ENCODE measurements at regions not wholly inside any gene's neighbourhood (a gene's known extent, or its start where the extent isn't known, plus 50 kb on each side); places are given as distances from the start of the nearest gene placed in this dataset.
"Not testable (repeated sequence)": the region's sequence is repeated elsewhere in the genome, so short reads cannot be mapped to it uniquely, and the experiment has no call there.

DNA sequence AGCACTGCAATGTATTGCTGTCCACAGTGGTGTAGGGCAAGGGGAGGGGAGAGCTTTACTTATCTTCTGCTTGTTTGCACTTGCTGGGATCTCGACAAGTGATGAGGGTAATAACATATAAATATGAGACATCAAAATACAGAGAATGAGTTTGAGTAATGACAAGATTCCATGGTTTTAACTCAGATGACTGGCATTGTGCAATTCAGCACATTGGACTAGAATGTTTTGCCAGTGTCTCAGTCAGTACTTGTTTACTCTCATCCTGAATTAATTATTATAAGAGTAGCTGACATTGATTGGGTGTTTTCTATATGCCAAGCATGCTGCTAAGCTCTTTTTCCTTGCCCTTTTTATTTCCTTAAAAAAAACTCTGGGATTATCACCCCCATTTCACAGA, 306.7 kb upstream of the MMADHC start:
- DNase-seq: no peak

DNA sequence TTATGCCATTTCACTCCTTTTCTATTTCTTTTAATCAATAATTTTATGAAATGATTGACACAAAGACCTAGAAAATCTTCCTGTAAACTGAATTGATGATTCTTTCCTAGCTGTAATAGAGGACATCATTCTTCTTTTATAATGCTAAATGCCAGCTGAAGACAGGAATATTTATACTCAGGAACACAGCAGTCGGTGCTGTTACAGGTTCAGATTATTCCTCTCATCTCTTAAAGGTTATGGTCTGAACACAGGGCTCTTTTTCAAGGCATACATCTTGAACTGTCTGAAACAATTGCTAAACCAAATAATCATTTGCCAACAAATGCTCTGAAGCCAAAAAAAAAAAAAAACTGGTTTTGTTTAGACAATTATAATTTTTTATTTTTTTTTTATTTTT, 305.0 kb upstream of the MMADHC start:
- no peak for DNase-seq

DNA sequence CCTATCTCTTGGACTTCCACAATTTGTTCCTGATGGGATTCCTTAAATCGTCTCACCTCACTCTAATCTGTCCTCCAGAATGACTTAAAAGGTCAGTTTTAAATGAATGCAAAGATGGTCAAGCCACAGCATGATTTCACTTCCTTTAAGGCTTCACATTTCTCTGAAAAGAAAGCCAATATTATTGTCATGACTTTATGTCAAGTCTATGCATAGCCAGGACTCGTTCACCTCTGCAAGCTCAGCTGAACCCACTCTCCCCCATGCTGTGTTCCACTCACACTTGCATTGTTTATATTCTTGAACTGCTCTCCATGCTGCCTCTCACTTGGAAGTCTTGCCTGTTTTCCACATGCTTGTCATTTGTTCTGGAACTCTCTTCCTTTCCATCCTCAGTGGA, 298.4 kb upstream of the MMADHC start:
- no peak for DNase-seq

DNA sequence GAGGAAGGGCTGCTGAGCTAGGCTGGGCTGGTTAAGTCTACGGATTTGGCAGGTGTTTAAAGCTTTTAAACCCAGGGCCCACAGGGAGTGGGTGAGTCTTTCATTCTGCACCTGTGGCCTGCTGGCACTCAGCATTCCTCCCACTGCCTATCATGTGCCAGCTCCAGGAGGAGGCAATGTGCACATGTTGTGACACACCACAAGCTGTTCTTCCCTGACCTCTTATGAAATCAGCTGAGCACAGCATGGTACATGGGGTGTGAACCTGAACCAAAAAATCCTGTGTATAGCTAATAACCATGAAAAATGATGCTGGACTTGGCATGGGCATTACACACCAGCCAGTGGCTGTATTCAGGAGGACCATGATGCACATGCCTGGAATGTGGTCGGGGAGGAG, 297.9 kb upstream of the MMADHC start:
- no peak for DNase-seq

DNA sequence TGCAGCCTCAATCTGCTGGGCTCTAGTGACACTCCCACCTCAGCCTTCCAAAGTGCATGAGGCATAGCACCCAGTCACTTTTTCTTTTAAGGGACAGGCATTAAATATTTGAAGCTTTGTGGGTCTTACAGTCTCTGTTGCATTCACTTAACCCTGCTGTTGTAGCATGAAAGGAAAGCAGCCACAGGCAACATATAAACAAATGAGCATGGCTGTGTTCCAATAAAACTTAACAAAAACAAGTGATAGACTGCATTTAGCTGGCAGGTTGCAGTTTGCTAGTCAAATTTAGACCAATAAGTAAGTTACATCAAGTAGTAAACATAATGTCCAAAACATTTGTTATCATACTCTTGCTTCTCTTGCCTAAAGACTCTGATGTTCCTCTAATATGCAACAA, 297.3 kb upstream of the MMADHC start:
- no peak for DNase-seq

DNA sequence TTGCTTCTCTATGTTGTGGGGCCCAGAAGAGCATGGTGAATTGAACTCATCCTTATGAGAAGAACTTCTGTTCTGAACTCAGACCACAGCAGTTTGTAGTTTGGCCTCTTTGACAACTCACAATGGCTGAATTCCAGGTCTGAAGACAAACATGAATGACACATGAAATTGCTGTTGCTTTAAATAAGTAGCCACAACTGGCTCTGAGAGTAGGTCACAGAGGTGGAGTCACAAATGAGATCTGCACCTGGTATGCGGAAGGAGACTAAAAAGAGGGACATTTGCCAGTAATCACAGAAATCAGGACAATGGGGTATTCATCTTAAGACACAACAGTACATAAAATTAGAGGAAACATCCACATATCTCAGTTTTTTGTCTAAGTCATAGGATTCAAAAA, 290.3 kb upstream of the MMADHC start:
- DNase-seq: no peak

DNA sequence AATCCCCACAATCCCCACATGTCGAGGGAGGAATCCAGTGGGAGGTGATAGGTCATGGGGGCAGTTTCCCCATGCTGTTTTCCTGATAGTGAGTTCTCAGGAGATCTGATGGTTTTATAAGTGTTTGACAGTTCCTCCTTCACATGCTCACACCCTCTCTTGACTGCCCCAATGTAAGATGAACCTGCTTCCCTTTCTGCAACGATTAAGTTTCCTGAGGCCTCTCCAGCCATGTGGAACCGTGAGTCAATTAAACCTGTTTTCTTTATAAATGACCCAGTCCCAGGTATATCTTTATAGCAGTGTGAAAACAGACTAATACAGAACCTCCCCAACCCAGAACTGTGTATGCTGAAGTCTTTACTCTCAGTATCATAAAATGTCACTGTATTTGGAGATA, 289.5 kb upstream of the MMADHC start:
- DNase-seq: no peak

DNA sequence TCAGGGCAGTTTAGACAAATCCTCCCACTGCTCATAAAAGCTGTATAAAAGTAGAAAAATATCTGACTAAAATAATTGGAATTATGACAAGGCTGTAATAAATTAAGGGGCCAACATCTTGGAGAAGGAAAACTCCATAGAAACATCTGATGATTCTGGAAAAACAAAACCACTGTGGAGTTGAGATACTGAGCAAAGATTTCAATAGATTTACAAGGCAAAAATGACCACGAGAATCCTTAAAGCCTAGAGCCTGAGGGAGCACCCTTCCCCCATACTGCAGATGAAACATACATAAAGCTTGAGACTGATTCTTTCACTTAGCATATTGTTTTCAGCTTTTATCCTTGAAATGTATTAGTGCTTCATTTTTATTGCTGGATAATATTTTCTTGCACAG, 286.4 kb upstream of the MMADHC start:
- DNase-seq: no peak

DNA sequence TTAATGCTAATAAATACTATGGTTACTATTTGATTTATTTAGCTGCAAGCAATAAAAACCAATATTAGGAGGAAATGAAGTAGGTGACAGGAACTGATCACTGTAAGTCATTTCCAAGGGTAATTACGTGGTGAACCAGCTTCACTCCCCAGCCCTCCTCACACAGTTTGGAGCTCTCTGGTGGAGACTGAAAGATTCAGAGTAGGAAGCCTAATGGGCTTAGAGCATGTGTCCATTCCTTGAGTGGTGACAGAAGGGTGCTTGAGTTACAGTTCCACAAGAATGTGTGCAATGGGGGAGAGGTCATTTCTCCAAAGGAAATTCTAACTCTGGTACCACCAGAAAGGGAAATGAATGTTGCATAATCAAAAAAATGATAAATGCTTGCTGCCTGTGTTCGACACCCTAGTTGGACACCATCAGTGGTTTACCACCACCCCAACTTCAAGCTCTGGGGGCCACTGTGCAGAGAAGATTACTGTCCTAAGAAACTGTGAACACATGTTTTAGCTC, 285.1 kb upstream of the MMADHC start:
- no peak for DNase-seq

DNA sequence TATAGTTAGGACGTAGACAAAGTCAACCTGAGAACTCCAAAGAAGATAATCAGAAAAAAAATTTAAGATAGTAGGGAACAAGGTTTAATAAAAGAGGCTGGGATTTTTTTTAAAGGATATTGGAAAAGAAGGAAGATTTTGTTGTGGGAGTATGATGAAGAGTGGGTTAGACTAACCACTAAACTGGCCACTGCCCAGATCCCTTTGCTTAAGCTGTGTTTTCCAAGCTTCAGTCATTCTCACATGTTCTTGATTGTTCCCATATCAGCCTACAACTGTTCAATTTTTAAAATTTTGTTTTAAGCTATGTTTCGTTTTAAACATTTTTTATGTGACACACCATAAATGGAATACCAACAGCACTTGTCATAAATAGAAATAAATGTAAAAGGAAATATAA, 284.5 kb upstream of the MMADHC start:
- no peak for DNase-seq

DNA sequence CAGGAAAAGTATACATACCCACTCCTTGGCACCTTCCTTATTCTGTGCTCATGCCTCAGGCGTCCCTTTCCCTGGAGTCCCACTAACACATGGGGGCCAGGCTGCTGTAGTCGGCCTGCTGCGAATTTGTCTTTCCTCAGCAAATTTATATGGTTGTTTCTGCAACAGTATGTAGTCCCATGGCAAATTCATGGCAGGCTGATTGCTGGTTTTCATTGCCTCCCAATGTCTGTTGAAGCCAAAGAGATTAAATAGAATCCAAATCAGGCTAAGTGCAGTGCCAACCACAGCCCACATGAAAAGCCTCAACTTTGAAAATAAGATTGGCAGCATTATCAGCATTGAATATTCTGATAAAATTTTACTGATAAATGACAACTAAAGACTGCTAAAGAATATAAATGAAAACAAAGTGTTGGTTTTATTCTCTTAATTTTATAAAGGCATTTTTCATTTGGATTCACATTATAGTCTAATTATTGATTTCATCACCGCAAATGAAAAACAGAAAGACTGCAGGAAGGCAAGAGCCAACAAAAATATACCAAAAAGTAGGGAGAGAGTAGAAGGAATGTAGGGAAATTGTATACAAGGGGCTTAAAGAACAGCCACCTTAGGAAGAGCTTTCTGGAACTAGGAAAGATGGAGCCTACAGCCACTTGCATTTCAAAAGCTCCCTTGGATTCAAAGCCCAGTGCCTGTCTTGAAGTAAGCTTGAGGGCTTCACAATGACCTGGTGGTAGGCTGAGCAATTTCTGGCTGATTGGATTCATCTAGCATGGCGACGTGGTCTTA, 283.7 kb upstream of the MMADHC start:
- DNase-seq: no peak

DNA sequence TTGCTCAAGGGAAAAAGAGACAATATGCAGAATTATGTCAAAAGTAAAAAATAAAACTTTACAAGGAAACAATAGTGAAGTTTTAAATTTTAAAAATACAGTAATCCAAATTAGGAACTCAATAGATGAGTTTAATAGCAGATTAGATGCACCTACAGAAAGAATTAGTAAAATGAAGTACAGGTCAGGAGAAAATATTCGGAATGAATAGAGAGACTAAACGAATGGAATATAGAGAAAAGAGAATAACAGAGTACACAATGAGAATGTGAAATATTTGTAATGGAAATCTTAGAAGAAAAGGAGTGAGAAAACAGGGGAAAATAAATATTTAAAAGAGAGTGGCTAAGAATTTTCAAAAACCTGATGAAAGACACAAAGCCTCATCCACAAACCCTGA, 275.7 kb upstream of the MMADHC start:
- DNase-seq: no peak

DNA sequence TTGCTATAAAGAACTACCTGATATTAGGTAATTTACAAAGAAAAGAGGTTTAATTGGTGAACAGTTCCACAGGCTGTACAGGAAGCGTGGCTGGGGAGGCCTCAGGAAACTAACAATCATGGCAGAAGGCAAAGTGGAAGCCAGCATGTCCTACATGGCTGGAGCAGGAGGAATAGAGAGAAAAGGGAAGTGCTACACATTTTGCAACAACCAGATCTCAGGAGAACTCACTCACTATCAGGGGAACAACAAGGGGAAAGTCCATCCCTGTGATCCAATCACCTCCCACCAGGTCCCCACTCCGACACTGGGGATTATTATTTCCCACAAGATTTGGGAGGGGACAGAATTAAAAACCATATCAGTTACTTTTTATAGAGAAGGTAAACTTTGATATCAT, 273.5 kb upstream of the MMADHC start:
- no peak for DNase-seq

DNA sequence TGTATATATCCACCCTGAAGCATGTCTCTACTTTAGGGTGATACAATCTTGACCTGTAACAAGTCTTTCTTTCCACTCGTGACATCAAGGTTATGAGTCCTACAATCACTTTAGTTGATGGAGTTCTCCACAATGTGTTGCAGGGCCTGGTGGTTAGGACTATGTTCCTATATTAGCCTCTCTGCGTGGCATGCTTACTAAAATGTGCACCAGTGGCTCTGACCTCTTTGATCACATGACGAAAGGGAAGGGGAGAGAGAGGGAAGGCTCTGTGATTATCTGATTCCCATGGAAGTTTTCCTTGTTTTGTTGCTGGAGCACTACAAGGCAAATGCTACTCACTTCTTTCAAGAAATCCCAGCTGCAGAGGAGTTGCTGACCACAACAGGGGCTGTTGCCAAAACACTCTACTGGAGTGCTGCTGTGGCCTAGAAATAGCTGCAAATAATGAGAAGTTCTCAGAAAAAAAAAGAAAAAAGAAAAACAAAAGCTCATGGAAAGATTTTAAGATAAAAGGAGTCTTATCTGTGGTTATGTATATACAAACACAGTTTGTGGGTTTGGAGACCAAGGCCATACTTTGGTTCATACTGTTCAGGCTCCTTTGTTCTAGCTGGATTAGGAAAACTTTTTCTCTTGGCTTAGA, 272.8 kb upstream of the MMADHC start:
- no peak for DNase-seq

DNA sequence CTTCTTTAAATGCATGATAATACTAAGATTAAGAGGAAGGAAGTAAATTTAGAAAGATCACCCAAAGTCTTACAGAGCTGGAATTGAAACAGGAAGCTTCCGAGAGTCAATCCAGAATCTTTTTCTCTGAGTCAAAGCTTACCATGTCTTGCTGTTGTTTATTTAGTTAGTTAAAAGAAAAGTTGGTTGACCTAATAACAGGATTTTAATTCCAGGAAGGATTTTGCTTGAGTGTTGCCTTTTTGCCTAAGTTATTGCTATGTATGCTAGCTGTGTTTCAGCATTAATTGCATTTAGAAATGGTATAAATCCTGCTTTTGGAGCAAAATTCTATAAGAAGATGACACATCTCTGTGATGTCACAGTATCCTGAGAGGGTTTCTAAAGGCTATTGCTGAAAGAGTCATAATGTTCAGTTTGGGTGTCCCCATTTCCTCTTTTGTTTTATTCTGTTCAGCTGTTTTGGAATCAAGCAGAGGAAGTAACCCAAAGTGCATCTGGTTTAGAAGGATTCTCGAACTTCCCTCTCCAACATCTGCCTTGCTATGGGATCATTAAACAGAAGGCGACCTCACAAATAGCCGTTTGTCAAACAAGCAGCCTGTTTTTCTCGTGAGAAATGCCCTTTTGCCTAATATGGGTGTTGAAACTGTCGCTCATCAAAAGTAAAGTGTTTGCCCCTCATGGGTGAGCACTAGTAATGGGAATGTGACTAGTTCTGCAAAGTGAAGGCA, 271.5 kb upstream of the MMADHC start:
- no peak for DNase-seq

DNA sequence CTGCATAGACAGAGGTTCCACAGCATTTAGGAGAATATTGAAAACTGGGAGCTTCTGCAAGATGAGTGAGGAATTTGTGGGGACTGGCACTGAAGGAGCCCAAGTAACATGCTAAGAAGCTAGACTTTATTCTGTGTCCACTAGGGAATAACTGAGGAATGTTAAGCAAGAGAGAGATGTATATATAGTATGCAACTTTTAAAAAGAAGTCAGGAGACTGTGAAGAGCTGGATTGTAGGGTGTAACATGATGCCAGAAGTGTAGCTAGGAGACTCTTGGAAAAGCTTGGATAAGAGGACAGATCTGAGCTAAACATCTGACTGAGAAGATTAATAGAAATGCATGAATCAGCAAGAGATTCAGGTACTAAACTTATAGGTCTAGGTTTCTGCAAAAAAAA, 270.6 kb upstream of the MMADHC start:
- no peak for DNase-seq

DNA sequence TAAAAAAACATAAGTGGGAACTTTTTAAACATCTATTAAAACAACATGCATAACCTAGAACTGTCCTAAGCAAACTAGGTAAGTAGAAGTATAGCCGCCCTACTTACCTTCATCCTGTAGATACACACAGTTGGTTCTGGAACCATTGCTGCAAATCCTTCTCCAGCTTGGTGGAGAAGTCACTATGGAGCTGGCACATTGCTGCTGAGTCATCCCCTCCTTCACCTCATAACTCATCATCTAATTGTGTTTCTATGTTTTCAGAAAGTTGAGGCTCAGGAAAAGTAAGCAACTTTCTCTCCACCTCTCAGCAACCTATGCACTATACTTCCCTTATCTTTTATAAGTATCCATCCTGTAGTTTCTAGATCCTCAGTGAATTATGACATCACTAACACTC, 269.8 kb upstream of the MMADHC start:
- DNase-seq: no peak

DNA sequence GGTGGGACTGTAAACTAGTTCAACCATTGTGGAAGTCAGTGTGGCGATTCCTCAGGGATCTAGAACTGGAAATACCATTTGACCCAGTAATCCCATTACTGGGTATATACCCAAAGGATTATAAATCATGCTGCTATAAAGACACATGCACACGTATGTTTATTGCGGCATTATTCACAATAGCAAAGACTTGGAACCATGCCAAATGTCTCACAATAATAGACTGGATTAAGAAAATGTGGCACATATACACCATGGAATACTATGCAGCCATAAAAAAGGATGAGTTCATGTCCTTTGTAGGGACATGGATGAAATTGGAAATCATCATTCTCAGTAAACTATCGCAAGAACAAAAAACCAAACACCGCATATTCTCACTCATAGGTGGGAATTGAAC, 268.3 kb upstream of the MMADHC start:
- DNase-seq: not testable (repeated sequence)

DNA sequence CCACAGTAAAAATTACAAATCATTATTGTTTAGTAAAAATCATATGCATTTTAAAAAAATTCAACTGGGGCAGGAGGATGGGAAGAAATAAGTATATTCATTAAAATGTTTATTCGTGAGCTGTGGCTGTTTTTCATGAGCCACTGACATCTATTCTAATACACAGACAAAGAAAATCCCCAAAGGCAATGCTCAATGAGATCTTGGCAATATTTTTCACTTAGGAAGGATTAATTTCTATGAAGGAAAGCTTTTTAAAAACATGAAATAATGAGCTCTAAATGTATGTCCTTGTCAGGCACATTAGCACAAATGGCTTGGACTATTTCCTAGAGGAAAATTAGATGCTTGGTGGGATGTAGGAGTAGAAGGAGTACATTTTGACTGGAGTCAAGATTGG, 262.0 kb upstream of the MMADHC start:
- DNase-seq: no peak

DNA sequence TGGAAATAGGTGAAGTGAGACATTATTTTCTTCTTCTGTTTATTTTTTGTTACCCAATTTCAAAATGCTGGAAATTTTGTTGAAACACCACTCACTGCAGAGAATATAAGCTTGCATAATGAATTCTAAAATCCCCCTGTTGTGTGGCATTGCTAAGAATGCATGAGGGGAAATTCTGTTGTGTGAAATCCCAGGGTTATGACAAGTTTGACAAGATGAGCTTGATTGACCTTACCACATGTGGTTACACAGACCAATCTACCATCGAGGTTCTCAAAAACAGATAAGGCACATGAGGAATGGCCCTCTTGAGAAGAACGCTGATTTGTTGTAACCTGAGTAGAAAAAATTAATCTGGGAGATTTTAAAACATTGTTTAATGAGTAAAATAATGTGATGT, 261.6 kb upstream of the MMADHC start:
- no peak for DNase-seq

DNA sequence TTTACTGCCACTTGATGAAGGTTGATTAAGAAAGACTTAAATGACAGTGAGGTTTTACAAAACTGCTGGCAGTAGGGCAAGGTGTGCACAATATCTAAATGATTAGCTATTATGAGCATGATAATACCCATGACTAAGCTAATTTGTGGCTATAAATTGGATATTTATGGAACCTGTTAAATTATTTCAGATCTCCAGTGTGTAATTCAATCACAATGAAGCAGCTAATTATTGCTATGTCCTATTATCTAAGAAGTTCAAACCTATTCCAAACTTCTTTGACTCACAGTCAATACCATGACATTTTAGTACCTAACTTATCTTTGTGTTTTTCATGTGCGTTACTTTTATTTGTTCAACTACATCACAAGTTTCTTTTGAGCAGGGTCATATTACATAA, 253.8 kb upstream of the MMADHC start:
- no peak for DNase-seq

DNA sequence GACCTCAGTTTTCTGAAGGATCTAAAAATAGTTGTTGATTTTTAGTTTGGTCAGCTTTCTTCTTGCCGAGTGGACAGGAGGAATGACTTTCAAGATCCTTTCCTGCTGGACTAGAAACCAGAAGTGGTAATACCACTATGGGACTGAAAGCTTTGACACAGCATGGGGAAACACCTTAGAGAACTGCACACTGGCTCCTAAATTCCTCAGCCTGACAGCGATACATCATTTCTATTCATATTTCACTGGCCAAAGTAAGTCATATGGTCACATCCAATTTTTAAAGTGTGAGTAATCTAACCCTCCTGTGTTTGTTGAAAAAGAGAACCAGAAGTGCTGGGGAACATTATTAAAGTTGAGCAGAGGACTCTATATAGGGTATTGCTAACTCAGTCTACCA, 244.7 kb upstream of the MMADHC start:
- DNase-seq: no peak

DNA sequence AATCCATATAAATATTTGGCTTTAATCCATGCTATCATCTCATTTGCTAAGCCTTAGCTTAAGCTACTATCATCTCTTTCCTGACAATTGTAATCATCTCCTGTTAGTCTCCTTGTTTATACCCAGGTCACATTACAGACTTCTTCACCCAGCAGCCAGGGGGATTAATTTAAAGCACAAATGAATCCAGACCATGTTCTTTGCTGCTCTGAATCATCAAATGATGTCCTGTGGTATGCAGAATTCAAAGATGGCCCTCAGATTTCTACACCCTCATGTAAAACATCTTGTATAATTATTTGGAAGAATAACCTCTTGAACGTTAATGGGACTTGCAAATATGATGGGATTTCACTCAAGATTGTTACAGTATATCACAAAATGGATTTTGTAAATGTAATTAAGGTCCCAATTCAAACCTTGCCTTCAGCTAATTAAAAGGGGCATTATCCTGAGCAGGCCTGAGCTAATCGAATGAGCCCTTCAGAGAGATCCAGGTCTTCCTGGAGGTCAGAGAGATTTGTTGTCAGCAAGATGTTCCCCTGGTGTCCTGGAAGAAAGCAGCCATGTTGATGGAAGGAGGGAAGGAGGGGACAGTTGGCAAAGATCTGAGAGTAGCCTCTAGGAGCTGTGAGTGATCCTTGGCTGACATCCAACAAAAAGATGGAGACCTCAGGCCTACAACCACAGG, 241.1 kb upstream of the MMADHC start:
- no peak for DNase-seq
